Chondrocyte (in vitro differentiated cells): ENCODE measurements at regions not wholly inside any gene's neighbourhood (a gene's known extent, or its start where the extent isn't known, plus 50 kb on each side); places are given as distances from the start of the nearest gene placed in this dataset.

ENCODE experiments used
- DNase-seq: peaks from one replicate; pipeline ENCODE4 v3.0.0; 2021; ENCODE audit warnings: mixed read lengths, low spot score
- H3K27ac Mint-ChIP-seq: one replicate; pipeline ENCODE4 v1.8.0; 2021; ENCODE audit warnings: mild to moderate bottlenecking, moderate library complexity, mixed read lengths; ENCODE audit not compliant: unreplicated experiment
- H3K27me3 Mint-ChIP-seq: 2 replicates; pipeline ENCODE4 v1.8.0; 2021; ENCODE audit warnings: low read depth, mixed read lengths
- H3K36me3 Mint-ChIP-seq: 2 replicates; pipeline ENCODE4 v1.8.0; 2021; ENCODE audit warnings: low read depth, mixed read lengths
- H3K4me1 Mint-ChIP-seq: 2 replicates; pipeline ENCODE4 v1.8.0; 2021; ENCODE audit warnings: low read depth, mild to moderate bottlenecking, mixed read lengths
- H3K4me3 Mint-ChIP-seq: one replicate; pipeline ENCODE4 v1.8.0; 2021; ENCODE audit warnings: mild to moderate bottlenecking, moderate library complexity, mixed read lengths; ENCODE audit not compliant: unreplicated experiment
- H3K9me3 Mint-ChIP-seq: 2 replicates; pipeline ENCODE4 v1.8.0; 2021; ENCODE audit warnings: low read depth, mixed read lengths
- CTCF ChIP-seq: fragments of 200-600 bp; sonication (generic); IDR thresholded peaks from 2 replicates; pipeline ENCODE4 v1.5.0; 2021; ENCODE audit warnings: antibody characterized with exemption, mild to moderate bottlenecking, moderate library complexity

GRCh38 chr9:84403288-84403687 is 62.7 kb upstream of the SLC28A3 start:
- Mint-ChIP-seq H3K4me3 (no peak overlapping the region), H3K9me3 (peaks cover 5% of the 10 kb centered on the region), H3K27me3 (no peaks in the 10 kb centered on the region), H3K4me1 (no peaks in the 10 kb centered on the region), H3K36me3 (no peaks in the 10 kb centered on the region), H3K27ac (no peak overlapping the region)
- no peak for DNase-seq
- TF ChIP-seq CTCF: no peak

GRCh38 chr9:84404095-84404686 is 63.6 kb upstream of the SLC28A3 start:
- H3K9me3 Mint-ChIP-seq: peaks cover 5% of the 10 kb centered on the region
- H3K4me1 Mint-ChIP-seq: no peaks in the 10 kb centered on the region
- H3K4me3 Mint-ChIP-seq: no peak overlapping the region
- H3K36me3 Mint-ChIP-seq: no peaks in the 10 kb centered on the region
- DNase-seq: no peak
- TF ChIP-seq CTCF: peak; percentile 81
- no peak overlapping the region for H3K27ac Mint-ChIP-seq
- no peaks in the 10 kb centered on the region for H3K27me3 Mint-ChIP-seq

DNA sequence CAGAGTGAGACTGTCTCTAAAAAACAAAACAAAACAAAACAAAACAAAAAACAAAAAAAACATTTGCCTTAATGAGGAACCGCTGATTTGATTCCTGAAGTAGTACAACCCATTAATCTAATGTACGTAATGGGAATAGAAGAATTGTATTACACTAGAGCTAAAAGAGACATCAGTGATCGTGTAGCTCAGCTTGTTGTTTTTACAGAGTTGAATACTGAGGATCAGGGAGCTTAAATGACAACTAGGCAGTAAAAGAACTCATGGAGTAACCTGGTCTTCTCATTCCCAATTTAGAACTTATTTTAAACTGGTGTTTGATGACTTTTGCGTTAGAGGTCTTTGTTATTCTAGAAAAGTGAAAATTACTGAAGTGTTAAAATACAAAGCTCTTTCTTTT is 65.1 kb upstream of the SLC28A3 start:
- DNase-seq: no peak

DNA sequence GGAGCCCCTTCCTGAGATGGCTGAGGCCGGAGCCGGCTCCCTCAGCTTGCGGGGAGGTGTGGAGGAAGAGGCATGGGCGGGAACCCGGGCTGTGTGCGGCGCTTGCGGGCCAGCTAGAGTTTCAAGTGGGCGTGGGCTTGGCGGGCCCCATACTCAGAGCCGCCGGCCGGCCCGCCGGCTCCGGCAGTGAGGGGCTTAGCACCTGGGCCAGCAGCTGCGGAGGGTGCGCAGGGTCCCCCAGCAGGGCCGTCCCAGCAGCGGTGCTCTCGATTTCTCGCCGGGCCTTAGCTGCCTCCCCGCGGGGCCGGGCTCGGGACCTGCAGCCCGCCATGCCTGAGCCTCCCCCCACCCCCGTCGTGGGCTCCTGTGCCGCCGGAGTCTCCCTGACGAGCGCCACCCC is 67.9 kb upstream of the SLC28A3 start:
- no peak for TF ChIP-seq CTCF
- H3K4me1 Mint-ChIP-seq: no peaks in the 10 kb centered on the region
- DNase-seq: no peak
- H3K36me3 Mint-ChIP-seq: no peaks in the 10 kb centered on the region
- no peaks in the 10 kb centered on the region for H3K9me3 Mint-ChIP-seq
- H3K4me3 Mint-ChIP-seq: no peak overlapping the region
- no peak overlapping the region for H3K27ac Mint-ChIP-seq
- H3K27me3 Mint-ChIP-seq: no peaks in the 10 kb centered on the region

More for the DNA sequence above, 65.1 kb upstream of the SLC28A3 start:
- H3K27ac Mint-ChIP-seq: no peak overlapping the region
- no peaks in the 10 kb centered on the region for H3K9me3 Mint-ChIP-seq
- no peak overlapping the region for H3K4me3 Mint-ChIP-seq
- H3K27me3 Mint-ChIP-seq: no peaks in the 10 kb centered on the region
- TF ChIP-seq CTCF: no peak
- H3K36me3 Mint-ChIP-seq: no peaks in the 10 kb centered on the region
- H3K4me1 Mint-ChIP-seq: no peaks in the 10 kb centered on the region

DNA sequence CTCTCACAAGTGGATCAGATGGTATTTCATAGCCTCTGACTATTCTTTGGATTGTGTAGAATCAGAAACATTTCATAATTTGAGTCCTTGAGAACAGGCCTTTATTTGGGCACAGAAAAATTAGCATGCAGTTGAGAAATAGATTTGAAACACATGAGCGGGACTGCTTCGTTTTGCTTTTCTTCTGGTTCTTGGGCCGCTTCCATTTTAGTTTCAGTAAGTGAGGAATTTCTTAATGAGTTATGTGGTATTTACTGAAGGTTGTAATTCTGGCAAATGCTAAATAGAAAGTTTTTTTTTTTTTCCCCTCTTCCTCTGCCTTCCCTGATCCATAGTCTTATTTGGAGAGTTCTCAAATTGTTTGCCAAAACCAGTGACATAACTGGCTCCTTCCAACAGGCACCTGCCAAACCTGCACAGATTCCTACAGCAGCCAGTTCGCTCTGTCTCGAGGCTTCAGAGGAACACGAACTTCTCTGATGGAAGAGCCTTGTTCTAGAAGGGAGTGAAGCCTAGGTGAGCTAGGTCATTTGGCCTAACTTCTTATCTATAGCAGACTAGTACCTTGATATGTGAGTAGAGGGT is 71.2 kb upstream of the SLC28A3 start:
- H3K9me3 Mint-ChIP-seq: no peaks in the 10 kb centered on the region

More for the DNA sequence above, 71.2 kb upstream of the SLC28A3 start:
- no peak for TF ChIP-seq CTCF
- H3K27ac Mint-ChIP-seq: no peak overlapping the region
- H3K4me3 Mint-ChIP-seq: no peak overlapping the region
- no peak for DNase-seq
- H3K36me3 Mint-ChIP-seq: no peaks in the 10 kb centered on the region
- peaks cover 3% of the 10 kb centered on the region for H3K27me3 Mint-ChIP-seq
- H3K4me1 Mint-ChIP-seq: no peaks in the 10 kb centered on the region
